Activated CD4-positive, alpha-beta memory T cell treated with anti-CD3 and anti-CD28 coated beads, Interleukin-2, amount 10 ng/mL, durations not matched to agents 7 days and 5 days (primary cell): ENCODE measurements at regions not wholly inside any gene's neighbourhood (a gene's known extent, or its start where the extent isn't known, plus 50 kb on each side); places are given as distances from the start of the nearest gene placed in this dataset.
"Not testable (repeated sequence)": the region's sequence is repeated elsewhere in the genome, so short reads cannot be mapped to it uniquely, and the experiment has no call there.

Source experiments
- CTCF ChIA-PET: fragments of 350-600 bp; sonication (Branson Sonifier 250); formaldehyde crosslinking; loops from one replicate; lab custom pipeline; 2021; ENCODE audit warnings: antibody characterized with exemption, inconsistent platforms; lab: Charles Lee
- POLR2A ChIA-PET: fragments of 350-600 bp; sonication (Branson Sonifier 250); formaldehyde crosslinking; loops from one replicate; lab custom pipeline; 2021; ENCODE audit warnings: antibody characterized with exemption; lab: Charles Lee
- DNase-seq: peaks from one replicate; pipeline ENCODE4 v3.0.0-alpha.2; 2020
- H3K27ac Mint-ChIP-seq: one replicate; pipeline ENCODE4 v1.8.0; 2021; ENCODE audit warnings: mild to moderate bottlenecking, mixed read lengths
- H3K27me3 Mint-ChIP-seq: one replicate; pipeline ENCODE4 v1.8.0; 2021; ENCODE audit warnings: mixed read lengths
- H3K36me3 Mint-ChIP-seq: one replicate; pipeline ENCODE4 v1.8.0; 2021; ENCODE audit warnings: low read depth, mixed read lengths
- H3K4me1 Mint-ChIP-seq: one replicate; pipeline ENCODE4 v1.8.0; 2021; ENCODE audit warnings: mixed read lengths
- H3K4me3 Mint-ChIP-seq: one replicate; pipeline ENCODE4 v1.8.0; 2021; ENCODE audit warnings: mild to moderate bottlenecking, mixed read lengths
- H3K9me3 Mint-ChIP-seq: one replicate; pipeline ENCODE4 v1.8.0; 2021; ENCODE audit warnings: mixed read lengths

DNA sequence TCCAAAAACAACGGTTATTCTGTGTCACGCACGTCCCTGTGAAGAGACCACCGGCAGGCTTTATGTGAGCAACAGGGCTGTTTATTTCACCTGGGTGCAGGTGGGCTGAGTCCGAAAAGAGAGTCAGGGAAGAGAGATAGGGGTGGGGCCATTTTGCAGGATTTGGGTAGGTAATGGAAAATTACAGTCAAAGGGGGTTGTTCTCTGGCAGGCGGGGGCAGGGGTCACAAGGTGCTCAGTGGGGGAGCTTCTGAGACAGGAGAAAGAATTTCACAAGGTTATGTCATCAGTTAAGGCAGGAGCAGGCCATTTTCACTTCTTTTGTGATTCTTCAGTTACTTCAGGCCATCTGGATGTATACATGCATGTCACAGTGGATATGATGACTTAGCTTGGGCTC, 467.0 kb downstream of the PYDC2 start:
- H3K4me3 Mint-ChIP-seq, H3K27ac Mint-ChIP-seq, H3K27me3 Mint-ChIP-seq, POLR2A ChIA-PET, DNase-seq, H3K36me3 Mint-ChIP-seq, CTCF ChIA-PET, H3K4me1 Mint-ChIP-seq: not testable (repeated sequence)
- H3K9me3 Mint-ChIP-seq: peaks cover 22% of the 10 kb centered on the region

GRCh38 chr3:191944835-191945234, 483.9 kb downstream of the PYDC2 start:
- no peak overlapping the region for H3K4me3 Mint-ChIP-seq
- DNase-seq: no peak
- H3K4me1 Mint-ChIP-seq: no peaks in the 10 kb centered on the region
- ChIA-PET CTCF (no interaction called here), POLR2A (no interaction called here)
- no peaks in the 10 kb centered on the region for H3K27me3 Mint-ChIP-seq
- H3K27ac Mint-ChIP-seq: no peak overlapping the region
- H3K9me3 Mint-ChIP-seq: peaks cover 3% of the 10 kb centered on the region
- H3K36me3 Mint-ChIP-seq: no peaks in the 10 kb centered on the region

DNA sequence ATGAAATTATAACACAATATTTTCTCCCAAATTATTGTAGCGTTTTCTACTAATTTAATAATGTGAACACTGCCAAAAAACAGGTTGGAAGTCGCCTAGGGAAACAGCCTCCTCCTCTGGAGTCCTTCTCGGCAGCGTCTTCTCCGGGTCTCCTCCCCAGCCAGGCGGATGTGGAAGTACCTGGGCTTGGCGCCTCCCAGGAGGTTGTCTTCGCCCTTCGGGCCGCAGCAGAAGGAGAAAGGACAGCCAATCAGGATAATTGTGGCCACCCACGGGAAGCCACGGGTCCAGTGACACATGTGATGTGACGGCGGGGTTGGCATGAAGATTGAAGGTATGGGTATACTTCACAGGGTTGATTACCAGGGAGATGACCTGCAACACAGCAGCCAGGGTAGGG, 491.2 kb downstream of the PYDC2 start:
- Mint-ChIP-seq H3K4me3 (no peak overlapping the region), H3K36me3 (no peaks in the 10 kb centered on the region), H3K27ac (no peak overlapping the region), H3K4me1 (no peaks in the 10 kb centered on the region), H3K27me3 (no peaks in the 10 kb centered on the region), H3K9me3 (no peaks in the 10 kb centered on the region)
- CTCF ChIA-PET: no interaction called here
- POLR2A ChIA-PET: no interaction called here
- no peak for DNase-seq

DNA sequence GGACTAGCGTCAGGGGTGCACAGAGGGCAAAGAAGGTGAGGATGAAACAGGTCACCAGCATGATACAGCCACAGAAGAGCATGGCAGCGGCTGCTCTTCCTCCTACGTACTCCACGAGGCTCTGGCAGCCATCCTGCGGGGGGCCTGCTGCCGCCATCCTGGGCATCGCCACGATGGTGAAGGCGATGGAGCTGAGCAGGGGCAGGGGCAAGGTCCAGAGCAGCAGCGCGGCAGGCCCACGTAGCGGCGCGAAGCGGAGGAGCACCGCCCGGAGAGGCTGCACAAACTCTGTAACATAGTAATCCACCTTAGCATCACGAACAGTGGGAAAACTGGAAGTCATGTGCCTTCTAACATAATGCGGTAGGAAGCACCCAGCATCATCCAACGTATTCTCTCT, 491.6 kb downstream of the PYDC2 start:
- H3K4me1 Mint-ChIP-seq: no peaks in the 10 kb centered on the region
- H3K9me3 Mint-ChIP-seq: no peaks in the 10 kb centered on the region
- no peak overlapping the region for H3K4me3 Mint-ChIP-seq
- CTCF ChIA-PET: no interaction called here
- no peaks in the 10 kb centered on the region for H3K27me3 Mint-ChIP-seq
- H3K27ac Mint-ChIP-seq: no peak overlapping the region
- DNase-seq: no peak
- H3K36me3 Mint-ChIP-seq: no peaks in the 10 kb centered on the region
- POLR2A ChIA-PET: no interaction called here

DNA sequence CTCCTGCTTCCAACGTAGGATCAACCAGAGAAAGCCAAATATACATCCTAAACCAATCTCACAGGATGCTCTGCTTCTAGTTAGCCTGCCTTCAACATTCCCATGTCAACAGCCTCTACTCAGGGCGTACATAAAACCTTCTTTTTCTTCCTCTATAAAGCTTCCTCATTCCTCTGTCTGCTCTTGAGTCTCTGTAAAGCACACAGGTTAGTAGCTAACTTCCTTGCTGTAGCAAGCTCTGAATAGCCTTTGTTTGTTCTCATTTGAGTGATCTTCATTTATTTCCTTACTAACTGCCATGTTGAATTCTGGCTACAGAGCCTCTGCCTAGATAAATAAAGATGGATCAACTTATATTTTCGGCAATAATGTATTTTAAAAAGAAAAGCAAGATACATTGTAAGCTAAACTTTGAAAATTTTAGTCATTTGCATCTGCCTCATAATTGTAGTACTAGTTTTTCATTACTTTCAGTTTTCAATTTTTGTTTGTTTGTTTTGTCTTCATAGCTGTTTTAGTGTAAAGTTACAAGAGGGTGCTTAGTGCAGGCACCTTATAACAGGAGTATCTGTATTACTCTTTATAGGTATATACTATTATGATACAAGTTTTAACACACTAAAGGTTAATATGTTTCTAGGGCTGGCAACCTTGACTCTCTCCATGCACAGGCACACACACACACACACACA, 498.2 kb downstream of the PYDC2 start:
- Mint-ChIP-seq H3K4me3 (no peak overlapping the region), H3K4me1 (no peaks in the 10 kb centered on the region), H3K27me3 (no peaks in the 10 kb centered on the region), H3K36me3 (no peaks in the 10 kb centered on the region), H3K9me3 (no peaks in the 10 kb centered on the region), H3K27ac (no peak overlapping the region)
- POLR2A ChIA-PET: no interaction called here
- CTCF ChIA-PET: interaction anchor here (0.7 kb wide), 1 partner anchor 235 kb away, joined by 3 read pairs; no protein-coding TSS in a partner anchor
- DNase-seq: no peak

GRCh38 chr3:191959876-191960413, 499.0 kb downstream of the PYDC2 start:
- H3K27ac Mint-ChIP-seq: no peak overlapping the region
- H3K27me3 Mint-ChIP-seq: no peaks in the 10 kb centered on the region
- no peaks in the 10 kb centered on the region for H3K36me3 Mint-ChIP-seq
- no peaks in the 10 kb centered on the region for H3K4me1 Mint-ChIP-seq
- H3K9me3 Mint-ChIP-seq: no peaks in the 10 kb centered on the region
- no peak overlapping the region for H3K4me3 Mint-ChIP-seq
- ChIA-PET CTCF (interaction anchor here (0.7 kb wide), 1 partner anchor 234 kb away, joined by 3 read pairs; no protein-coding TSS in a partner anchor), POLR2A (no interaction called here)
- DNase-seq: no peak

- Mint-ChIP-seq H3K27ac (no peak overlapping the region), H3K4me1 (no peaks in the 10 kb centered on the region), H3K27me3 (no peaks in the 10 kb centered on the region), H3K9me3 (no peaks in the 10 kb centered on the region), H3K4me3 (no peak overlapping the region), H3K36me3 (no peaks in the 10 kb centered on the region)
- ChIA-PET CTCF (interaction anchor here (0.6 kb wide), 1 partner anchor 31 kb away, joined by 3 read pairs; no protein-coding TSS in a partner anchor), POLR2A (no interaction called here)
- no peak for DNase-seq
Observed at GRCh38 chr3:191961022-191961421, 500.1 kb downstream of the PYDC2 start.

GRCh38 chr3:191961529-191961928, 500.6 kb downstream of the PYDC2 start:
- Mint-ChIP-seq H3K9me3 (no peaks in the 10 kb centered on the region), H3K27ac (no peak overlapping the region), H3K27me3 (no peaks in the 10 kb centered on the region), H3K4me1 (no peaks in the 10 kb centered on the region), H3K36me3 (no peaks in the 10 kb centered on the region), H3K4me3 (no peak overlapping the region)
- POLR2A ChIA-PET: no interaction called here
- no peak for DNase-seq
- CTCF ChIA-PET: no interaction called here

- CTCF ChIA-PET: no interaction called here
- POLR2A ChIA-PET: no interaction called here
Observed at GRCh38 chr3:191962324-191962723, 501.4 kb downstream of the PYDC2 start.

GRCh38 chr3:191963182-191963581, 502.2 kb downstream of the PYDC2 start:
- Mint-ChIP-seq H3K4me3 (no peak overlapping the region), H3K36me3 (no peaks in the 10 kb centered on the region), H3K9me3 (no peaks in the 10 kb centered on the region), H3K27me3 (no peaks in the 10 kb centered on the region), H3K27ac (no peak overlapping the region), H3K4me1 (no peaks in the 10 kb centered on the region)
- DNase-seq: no peak
- CTCF ChIA-PET: no interaction called here
- POLR2A ChIA-PET: no interaction called here

More at GRCh38 chr3:191962324-191962723, 501.4 kb downstream of the PYDC2 start:
- Mint-ChIP-seq H3K4me3 (no peak overlapping the region), H3K4me1 (no peaks in the 10 kb centered on the region), H3K9me3 (no peaks in the 10 kb centered on the region), H3K27me3 (no peaks in the 10 kb centered on the region), H3K27ac (no peak overlapping the region), H3K36me3 (no peaks in the 10 kb centered on the region)
- DNase-seq: no peak

- no peaks in the 10 kb centered on the region for H3K9me3 Mint-ChIP-seq
- POLR2A ChIA-PET: no interaction called here
- H3K36me3 Mint-ChIP-seq: no peaks in the 10 kb centered on the region
Observed at GRCh38 chr3:191966556-191966955, 505.6 kb downstream of the PYDC2 start.

DNA sequence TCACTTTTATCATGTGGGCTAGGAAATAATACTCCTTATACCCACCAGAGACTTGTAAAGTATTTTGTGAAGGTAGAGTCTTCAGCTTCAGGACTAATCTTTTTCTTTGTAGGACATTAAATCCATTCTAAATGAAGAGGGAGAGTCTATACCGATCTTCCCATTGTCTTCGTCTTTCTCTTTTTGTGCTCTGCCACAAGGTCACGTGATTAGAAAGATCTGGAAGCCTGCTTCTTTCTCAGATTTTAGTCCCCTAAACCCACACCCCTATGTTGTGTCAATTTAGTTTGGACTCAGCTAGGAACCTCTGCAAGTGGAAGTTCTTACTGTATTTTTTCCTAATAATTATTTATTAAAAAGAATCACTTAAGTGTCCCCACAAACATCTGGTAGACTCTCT, 507.3 kb downstream of the PYDC2 start:
- H3K36me3 Mint-ChIP-seq: no peaks in the 10 kb centered on the region
- no peaks in the 10 kb centered on the region for H3K27me3 Mint-ChIP-seq
- H3K4me1 Mint-ChIP-seq: no peaks in the 10 kb centered on the region
- no peak overlapping the region for H3K27ac Mint-ChIP-seq
- H3K4me3 Mint-ChIP-seq: no peak overlapping the region
- ChIA-PET POLR2A (no interaction called here), CTCF (no interaction called here)
- no peaks in the 10 kb centered on the region for H3K9me3 Mint-ChIP-seq
- no peak for DNase-seq

More at GRCh38 chr3:191966556-191966955, 505.6 kb downstream of the PYDC2 start:
- no peaks in the 10 kb centered on the region for H3K27me3 Mint-ChIP-seq
- CTCF ChIA-PET: no interaction called here
- no peak for DNase-seq
- H3K27ac Mint-ChIP-seq: no peak overlapping the region
- no peak overlapping the region for H3K4me3 Mint-ChIP-seq
- no peaks in the 10 kb centered on the region for H3K4me1 Mint-ChIP-seq

DNA sequence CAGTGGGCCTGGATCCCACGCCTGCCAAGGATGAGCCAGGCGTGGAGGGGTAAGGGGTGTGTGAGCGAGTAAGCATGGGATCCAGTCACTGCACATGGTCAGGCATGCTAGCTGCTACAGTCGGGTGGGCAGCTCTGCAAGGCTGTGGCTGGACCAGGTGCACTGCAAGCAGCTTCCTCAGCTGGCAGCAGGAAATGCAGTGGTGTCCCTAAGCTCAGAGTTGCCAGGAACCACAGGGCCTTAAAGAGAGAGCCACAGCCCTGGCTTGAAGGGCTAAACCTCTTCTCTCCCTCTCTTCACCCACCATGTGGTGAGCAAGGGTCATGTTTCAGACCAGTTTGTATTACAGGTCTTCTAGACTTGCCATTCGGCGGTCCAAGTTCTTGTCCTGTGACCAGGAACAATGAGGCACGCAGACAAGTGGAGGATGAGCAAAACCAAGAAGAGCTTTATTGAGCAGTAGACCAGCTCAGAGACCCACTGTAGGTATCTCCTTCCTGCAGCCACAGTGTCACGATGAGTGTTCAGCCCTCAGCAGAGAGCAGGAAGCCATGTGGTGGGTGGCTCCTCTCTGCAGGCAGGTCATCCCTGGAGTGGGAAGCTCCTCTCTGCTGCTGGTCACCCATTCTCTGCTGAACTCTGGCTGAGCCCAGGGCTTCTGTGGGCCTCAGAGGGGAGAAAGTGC, 511.9 kb downstream of the PYDC2 start:
- no peak overlapping the region for H3K4me3 Mint-ChIP-seq
- peaks cover 7% of the 10 kb centered on the region for H3K9me3 Mint-ChIP-seq
- DNase-seq: no peak
- POLR2A ChIA-PET: no interaction called here
- no peaks in the 10 kb centered on the region for H3K4me1 Mint-ChIP-seq
- CTCF ChIA-PET: no interaction called here
- H3K36me3 Mint-ChIP-seq: no peaks in the 10 kb centered on the region
- H3K27ac Mint-ChIP-seq: no peak overlapping the region
- no peaks in the 10 kb centered on the region for H3K27me3 Mint-ChIP-seq
